ENCODE measurements at regions not wholly inside any gene's neighbourhood (a gene's known extent, or its start where the extent isn't known, plus 50 kb on each side); places are given as distances from the start of the nearest gene placed in this dataset.

DNA sequence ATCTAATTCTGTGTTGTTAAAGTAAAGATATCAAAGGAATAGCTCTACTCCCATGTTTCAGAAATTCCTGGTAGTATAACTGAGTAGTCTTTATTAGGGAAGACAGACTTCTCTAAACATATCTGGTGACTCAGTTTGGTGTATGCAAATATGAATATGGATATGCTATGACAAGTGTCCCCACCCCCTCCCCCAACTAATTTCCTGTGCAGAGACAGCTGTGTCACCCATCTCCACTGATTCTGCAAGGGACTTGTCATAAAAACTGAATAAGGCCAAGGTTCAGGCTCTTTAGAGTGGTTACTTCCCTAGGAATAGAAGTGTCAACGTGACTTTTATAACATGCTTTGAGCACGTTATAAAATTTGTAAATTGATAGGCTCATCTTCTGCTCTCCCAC is 429.1 kb downstream of the DAD1 start:
- no peak for DNase-seq (ENCODE audit: low spot score)

DNA sequence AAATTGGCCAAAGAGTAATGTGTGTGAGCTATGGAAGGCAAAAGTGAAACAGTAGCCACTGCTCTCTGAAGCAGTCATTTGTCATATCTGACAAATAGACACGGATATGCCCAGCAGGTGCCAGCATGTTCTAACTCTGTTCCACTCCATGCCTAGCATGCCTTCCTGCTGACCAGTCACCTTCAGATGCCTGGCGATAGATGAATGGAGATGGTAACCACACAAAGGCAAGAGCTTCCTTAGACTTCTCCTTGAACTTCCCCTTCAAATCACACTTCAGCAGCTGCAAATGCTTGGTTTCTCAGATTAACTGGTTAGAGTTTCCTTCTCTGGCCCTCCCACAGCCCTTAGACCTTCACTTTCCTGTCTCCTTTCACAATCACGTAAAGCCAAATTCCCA is 429.9 kb downstream of the DAD1 start:
- DNase-seq (ENCODE audit: low spot score), result no peak

DNA sequence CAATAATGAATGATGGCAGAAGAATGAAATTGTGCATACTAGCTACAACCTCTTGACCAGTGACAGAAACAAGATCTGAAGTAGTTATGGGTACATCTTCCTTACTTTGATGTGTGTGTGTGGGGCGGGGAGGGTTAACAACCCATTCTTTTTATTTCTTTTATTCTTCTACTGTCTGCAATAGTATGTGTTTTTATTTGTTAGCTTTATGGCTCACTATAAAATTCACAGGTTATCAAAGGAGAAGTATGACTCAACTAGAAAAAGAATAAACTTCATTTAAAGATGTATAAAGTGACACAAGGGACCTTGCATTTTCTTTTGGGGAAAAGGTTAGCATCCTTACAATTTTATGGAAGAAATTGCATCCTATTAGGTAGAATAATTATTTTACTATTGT is 430.5 kb downstream of the DAD1 start:
- no peak for DNase-seq (ENCODE audit: low spot score)

DNA sequence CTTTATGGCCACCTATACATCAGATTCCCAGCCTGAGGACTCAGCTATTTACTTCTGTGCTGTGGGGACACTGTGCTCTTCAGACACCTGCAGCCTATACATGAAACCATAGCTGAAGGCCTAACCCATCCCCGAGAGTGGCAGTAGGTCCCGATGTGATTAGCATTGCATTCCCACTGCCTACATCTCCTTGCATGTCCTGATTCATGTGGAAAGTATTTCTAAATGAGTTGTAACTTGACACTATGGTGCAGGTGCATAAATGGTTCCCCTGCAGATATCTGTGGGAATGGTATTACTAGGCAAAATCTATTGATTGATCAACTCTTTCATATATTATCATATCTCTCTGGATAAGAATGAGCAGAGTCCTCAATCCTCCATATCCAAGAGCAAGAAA is 433.5 kb downstream of the DAD1 start:
- DNase-seq (ENCODE audit: low spot score), result no peak

DNA sequence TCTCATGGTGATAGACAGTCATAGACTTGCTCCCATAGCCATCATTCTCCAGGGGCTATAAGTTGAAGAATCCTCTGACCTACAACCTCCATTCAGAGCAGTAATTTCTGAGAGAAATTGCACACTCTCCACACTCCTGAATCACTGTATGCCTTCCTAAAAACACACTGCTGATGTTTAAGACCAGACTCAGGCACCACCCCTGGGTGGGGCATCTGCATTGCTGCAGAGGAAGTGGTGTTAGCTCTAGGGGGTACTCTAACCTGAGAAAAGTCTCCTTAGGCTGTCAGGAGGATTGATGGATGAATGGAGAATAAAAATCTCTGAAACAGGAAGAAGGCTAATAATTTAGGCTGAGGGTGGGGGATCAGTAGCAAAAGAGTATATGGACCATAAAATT is 436.1 kb downstream of the DAD1 start:
- no peak for DNase-seq (ENCODE audit: low spot score)

DNA sequence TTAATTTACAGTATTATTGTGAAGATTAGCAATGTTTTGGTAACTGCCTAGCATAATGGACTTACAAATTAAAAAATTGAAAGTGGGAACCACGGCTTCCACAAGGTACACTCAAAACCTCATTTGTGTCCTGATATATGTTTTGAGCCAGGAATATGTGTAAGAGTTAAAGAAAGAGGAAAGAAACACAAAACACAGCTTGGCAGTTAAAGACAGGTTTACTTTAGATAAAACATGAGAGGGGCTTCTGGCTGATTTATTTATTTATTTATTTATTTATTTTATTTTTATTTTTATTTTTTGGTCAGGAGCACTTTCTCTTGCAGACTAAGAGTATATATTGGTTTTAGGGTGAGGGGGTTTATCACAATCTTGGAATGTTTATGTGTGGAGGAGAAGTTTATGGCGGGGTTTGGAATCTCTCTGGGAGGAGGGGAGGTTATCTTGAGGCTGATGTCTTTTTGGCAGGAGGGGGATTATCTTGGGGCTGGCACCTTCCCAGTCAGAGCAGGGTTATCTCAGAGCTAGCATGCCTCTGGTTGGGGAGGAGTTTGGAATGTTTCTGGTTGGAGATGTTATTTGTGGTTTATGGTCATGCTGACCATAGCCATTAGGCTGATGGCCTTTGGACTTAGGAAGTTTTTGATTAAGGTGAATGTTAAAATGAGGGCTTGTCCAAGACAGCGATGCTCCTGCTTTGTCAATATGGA is 436.7 kb downstream of the DAD1 start:
- no peak for DNase-seq (ENCODE audit: low spot score)

DNA sequence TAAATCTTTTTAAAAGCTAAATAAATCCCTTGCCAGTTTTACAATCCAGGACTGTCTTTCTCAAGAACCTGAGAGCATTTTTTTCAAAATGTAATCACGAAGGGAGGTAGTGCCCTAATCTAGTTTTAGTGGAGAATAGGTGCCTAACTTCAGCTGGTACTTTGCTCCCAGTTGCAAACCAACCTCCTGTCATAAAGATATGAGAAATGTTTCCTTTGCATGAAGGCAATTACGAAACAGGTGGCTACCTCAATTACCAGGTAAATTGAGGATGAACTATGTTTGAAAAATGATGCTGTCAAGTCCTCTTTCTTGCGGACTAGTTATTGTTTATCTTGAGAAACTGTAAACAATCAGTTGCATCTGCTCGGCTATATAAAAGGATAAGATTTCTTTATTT is 437.9 kb downstream of the DAD1 start:
- no peak for DNase-seq (ENCODE audit: low spot score)

DNA sequence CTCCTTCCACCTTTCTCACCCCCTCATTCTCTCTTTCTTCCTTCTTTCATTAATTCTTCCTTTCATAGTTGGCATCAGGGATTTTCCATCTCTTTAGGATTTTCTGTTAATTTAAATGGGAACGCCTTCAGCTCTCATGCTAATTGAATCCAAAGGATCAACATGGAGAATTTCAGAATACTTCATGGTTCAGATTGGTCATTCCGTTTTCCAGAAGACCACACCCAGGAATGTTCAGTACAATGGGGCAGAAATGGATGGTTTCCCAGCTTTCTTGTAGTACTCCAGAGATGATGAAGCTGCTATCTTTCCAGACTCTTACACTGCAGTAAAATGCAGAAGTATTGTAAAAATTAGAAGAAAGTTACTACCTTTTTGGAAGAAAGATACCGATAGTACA is 440.0 kb downstream of the DAD1 start:
- DNase-seq (ENCODE audit: low spot score), result no peak

DNA sequence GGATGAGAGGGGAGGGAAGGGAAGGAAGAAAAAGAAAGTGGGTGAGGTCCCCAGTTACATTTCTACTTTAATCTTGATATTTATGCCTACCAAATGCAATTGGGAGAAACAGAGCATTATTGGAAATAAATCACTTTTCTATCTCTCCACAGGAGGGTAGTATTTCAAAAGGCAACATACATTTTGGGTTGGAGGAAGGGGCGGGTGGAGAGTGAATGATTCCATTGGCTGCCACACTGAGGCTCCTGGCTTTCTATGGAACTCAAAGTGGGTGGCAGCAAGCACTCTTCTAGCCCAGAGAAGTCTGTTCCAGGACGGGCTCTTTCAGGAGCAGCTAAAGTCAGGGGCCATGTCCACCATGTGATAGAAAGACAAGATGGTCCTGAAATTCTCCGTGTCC is 441.3 kb downstream of the DAD1 start:
- no peak for DNase-seq (ENCODE audit: low spot score)

DNA sequence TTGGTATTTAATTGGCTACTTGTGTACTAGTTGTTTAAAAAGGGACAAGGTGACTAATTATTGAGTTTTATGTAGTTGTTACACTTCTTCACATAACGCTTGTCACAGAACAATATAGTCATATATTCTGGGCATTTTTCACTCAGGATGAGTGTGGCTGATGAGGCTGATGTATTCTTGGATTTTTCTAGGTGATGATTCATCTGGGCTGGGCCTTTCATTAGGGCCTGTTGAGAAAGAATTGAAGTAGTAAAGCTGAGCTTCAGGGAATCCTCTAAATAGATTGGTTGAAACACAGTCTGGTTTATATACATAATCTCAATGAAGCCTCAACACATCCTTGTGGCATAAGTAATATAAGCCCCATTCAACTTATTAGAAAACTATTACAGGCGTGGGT is 445.7 kb downstream of the DAD1 start:
- DNase-seq (ENCODE audit: low spot score), result no peak

DNA sequence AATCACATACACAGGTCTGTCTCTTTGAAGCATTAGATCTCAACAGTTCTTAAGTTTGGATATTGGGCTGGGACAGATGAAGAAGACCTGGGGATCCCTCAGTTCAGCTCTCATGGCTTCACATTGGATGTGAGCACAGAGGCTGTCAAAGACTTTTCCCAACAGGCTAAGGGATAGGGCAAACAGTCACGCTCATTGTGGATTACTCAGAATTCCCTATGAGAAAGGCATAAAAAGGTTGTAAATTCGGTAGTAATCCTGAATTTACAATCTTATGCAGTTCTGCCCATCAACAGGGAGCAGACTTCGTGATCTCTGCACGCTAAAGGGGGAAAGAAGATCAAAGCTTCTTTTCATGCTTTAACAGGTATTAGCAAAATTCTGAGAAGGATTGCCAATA is 448.4 kb downstream of the DAD1 start:
- DNase-seq (ENCODE audit: low spot score), result no peak

DNA sequence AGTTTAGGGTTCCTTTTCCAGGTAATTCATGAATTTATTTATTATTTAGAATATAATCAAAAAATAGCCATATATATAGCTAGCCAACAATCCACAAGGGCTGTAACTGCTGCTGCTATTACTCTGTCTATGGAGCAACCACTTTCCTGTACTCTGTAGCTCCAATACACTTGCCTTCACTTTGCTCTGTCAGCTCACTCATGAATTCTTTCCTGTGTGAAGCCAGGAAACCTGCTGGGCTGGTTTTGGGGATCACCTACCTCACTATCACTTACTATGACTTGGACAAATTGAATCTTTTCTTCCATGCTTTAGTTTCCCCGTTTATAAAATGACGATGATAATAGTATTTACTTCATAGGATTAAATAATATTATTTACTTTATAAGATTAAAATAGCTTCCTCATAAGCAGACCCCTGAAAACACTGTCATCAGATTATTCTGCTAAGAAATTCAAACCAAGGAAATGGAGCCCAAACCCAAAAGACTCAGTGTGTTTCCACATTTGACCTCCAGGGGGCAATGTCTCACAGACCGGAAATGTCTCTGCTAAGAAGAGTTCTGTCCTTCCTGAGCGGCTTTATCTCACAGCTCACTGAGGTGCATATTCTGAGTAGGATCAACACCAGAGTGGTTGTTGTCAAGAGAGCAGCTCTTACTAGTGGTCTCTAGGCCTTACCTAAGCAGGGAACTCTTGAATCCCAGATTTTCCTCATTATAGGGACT is 457.1 kb downstream of the DAD1 start:
- DNase-seq (ENCODE audit: low spot score), result no peak

DNA sequence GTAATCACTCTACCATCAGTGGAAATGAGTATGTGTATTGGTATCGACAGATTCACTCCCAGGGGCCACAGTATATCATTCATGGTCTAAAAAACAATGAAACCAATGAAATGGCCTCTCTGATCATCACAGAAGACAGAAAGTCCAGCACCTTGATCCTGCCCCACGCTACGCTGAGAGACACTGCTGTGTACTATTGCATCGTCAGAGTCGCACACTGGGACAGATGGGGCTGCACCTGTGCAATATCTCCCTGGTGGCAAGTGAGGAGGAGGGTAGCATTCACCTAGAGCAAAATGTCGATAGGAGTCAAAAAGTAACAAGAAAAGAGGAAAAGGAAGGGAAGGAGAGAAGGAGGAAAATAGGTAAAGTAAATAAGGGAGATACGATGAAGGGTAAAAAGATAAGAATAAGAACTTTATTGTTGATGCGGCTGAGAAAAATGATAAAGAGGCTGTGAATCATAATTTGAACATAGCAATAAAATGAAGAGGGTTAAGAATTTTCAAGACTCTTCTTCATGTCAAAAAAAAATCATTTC is 450.5 kb upstream of the OR4E1 start:
- no peak for DNase-seq (ENCODE audit: low spot score)

DNA sequence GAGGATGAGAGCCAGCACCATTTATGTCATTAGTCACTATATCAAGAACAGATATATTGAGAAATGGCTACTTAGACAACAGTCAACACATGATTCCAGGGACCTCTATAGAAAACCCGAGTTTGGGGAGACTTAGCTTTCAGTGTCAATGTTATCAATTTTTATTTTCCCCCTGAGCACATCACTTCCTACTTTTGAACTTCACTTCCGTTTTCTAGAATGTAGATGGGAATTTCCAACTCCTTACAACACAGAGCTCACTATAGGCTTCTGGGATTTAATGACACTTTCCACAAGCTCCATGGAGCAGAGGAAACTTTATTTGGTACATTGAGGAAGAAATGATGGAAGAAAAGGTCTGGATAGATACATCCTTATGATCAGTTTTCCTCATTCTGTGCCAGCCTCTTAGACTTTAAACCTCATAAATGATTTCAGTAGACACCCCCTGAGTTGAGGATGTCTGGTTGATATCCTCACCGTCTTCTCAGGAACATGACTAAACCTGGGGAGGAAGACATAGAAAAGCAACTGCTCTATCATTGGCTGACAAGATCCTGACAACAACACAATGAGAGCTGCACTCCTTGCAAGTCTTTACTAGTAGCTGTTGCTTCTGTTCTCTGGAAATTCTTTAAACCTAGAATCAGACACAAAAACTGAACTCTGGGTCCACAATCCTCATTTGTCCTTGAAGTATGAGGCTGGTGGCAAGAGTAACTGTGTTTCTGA is 449.4 kb upstream of the OR4E1 start:
- DNase-seq (ENCODE audit: low spot score), result no peak

DNA sequence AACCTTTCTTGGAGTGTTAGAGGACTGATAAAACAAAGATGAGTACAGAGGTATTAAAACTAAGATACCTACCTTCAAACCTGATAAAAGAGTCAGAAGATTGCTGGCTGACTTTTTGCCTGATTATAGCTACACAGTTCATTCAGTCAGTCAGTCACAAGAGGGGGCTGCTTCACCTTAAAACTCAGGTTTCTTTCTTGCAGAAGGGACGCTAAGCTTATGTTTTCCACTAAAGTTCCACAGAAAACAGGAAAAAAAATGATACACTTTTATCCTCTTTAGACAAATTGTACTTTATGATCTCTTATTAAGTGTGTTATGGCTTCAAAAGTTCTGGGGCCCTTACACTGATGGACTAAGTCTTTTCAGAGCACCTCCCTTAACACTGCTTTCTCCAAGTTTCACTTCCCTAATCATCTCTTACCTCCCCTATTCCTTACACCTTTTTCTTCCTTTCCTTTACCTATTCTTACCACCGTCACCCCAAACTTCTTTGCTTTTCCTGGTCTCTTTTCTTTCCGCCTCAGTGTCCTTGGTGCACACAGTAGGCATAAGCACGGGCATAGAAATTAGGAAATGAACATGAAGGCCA is 448.7 kb upstream of the OR4E1 start:
- no peak for DNase-seq (ENCODE audit: low spot score)

DNA sequence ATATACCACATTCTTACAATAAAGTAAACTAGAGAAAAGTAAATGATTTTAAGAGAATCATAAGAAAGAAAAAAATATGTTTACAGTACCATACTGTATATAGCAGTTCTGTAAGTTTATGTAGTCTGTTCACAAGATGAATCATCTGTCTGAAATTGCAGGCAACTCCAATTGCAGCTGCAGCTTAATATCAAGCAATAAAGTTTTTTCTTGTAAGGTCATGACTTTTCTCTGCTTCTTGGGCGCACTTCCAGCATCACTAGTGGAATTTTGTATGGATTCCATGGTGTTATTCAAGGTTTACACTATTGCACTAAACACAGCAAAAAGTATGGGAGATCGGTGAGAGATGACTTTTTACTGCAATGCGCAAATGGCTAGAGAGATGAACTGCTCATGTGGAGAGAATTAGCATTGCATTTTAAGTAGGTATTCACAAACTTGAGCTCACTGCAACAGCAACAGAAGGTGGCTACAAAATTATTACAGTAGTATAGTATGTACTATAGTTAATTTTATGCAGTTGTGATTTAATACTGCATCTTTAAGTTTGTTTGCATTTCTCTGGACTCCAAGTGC is 445.4 kb upstream of the OR4E1 start:
- no peak for DNase-seq (ENCODE audit: low spot score)

DNA sequence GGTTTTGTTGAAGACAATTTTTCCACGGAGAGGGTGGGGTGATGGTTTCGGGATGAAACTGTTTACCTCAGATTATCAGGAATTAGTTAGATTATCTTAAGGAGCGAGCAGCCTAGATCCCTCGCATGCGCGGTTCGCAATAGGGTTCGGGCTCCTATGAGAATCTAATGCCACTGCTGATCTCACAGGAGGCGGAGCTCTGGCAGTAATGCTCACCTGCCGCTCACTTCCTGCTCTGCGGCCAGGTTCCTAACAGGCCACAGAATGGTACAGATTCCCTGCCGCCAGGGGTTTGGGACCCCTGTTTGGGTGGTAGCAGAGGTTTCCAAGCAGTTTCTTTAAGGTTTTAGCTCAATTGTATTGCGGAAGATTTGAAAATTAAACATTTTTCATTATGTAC is 439.8 kb upstream of the OR4E1 start:
- DNase-seq (ENCODE audit: low spot score), result no peak

DNA sequence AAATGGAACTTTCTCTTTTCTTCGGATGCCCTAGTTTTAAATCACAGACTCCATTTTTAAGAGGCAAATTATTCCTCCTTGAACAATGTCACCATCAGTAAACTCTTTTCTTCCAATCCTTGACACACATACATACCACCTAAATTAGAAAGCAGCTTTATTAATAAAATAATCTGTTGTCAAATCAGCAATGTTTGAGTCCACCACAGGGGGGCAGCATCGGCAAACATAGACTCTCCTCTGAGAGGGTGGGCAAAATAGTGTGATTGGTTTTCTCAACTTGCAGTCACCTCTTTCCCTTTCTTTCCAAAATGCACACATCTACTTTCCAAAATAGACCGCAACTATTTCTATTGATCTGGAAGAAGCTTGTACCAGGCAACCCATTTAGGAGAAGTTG is 438.4 kb upstream of the OR4E1 start:
- no peak for DNase-seq (ENCODE audit: low spot score)

DNA sequence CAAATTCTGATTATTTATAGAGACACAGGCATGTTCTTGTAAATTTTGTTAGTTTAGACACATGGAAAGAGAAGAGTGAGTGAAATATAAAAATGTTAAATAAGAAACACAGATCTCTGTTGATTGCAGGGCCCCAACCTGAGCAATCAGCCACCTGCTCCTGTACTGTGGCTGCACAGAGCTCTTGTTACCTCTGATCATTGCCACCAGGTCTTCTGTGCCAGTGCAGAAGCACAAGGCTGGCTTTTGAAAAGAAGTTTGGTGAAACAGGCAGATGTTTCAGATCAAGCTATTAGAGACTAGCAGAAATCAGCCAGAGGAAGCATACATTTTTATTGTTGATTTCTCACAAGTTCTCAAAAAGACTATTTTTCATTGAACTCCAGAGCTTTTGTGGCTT is 434.1 kb upstream of the OR4E1 start:
- no peak for DNase-seq (ENCODE audit: low spot score)

DNA sequence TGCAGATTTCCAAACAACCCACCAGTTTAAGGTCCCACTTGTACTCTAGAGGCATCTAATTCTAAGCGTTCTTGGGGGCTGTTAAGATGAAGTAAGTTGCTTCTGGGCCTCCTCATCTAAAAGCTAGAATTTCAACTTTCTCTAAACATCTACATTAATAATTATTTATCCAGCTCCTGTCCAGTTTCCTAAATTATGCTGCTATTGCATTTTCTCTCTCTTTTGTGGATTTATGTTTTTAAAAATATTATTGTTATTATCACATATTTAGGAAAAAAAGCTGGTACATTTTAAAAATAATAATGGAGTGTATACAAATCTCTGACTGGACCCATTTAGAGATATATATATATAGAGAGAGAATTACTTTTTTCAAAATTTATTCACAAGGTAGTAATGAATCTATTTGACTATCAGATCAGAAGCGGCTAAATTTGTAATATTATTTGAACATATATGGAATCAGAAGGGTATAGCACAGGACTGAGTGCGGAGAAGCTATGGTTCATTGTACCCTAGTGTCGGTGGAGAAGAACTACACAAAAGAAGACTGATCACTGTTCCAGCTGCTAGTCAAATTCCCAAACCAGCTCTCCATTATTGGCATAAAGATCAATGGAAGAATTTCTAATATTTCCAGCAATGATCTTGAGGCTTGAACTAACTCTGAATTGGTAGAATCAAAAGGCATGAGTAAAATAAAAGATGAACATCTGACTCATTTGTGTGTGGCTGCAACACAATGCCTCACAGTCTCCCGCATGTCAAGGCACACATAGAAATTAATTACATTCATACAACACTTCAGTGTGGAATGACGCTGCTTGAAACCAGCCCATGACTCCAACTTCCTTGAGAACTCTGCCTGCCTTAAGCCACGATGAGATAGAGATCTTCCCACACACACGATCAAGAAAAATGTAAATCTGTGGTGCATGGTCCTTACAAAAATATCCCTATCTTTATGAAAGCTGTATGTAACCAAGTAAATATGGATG is 433.4 kb upstream of the OR4E1 start:
- DNase-seq (ENCODE audit: low spot score), result no peak

DNA sequence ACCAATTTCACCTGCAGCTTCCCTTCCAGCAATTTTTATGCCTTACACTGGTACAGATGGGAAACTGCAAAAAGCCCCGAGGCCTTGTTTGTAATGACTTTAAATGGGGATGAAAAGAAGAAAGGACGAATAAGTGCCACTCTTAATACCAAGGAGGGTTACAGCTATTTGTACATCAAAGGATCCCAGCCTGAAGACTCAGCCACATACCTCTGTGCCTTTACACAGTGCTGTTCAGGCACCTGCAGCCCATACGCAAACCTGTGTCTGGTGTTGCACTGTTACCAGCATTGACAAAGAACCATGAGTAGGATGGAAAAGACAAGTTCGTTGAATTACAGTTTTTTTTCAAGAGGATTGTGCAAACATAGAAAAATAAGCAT is 432.0 kb upstream of the OR4E1 start:
- no peak for DNase-seq (ENCODE audit: low spot score)
